ENCODE measurements at regions not wholly inside any gene's neighbourhood (a gene's known extent, or its start where the extent isn't known, plus 50 kb on each side); places are given as distances from the start of the nearest gene placed in this dataset.
A peak's percentile ranks its signal among the peaks of the same experiment; 100 is the strongest.

DNA sequence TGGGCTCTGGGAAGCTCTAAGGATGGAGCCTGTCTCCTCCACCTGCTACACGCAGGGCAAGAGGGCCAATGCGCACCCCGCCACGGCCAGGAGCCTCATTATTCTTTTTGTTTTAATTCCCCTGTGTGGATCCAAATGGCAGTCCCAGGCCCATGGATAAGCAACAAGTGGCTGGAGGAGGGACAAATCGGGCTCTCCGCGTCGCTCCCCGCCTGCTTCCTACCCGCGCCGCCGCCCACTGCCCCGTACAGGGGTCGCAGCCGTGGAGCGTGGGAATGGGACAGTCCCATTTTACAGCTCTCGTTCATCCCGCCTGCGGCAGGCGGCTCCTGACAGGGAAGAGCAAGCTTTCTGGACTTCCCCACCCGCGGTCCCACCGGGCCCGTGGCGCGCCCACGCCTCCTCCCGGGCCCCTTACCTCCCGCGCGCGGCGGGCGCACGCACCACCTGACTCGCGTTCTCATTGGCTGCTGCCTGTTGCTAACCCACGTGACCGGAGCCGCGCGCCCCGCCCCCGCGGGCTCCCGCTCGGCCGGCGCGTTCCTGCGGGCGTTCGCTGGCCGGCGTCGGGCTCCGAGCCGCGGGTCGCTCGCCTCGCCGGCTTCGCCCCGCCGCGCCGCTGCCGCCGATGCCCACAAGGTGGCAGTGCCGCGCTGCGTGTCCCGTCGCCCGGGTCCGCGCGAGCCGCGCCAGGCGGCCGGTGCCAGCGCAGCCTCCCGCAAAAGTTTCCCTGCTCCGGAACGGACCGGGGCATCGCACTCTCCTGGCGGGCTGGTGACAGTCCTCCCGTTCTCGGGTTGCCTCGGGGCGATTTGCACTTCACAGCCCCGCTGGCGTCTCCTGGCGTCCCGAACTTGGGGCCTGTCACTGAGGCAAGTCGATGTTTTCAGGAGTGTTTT, 93.3 kb downstream of the CD83 start:
- TF ChIP-seq NFIC (IDR thresholded peaks at IDR 0.05; ENCODE audit: borderline replicate concordance) (no peak), YY1 (IDR thresholded peaks at IDR 0.05; ENCODE audit: low read depth) (no peak), CHD2 (IDR thresholded peaks at IDR 0.05; ENCODE audit: low read length, partially characterized antibody) (no peak), FOSL2 (IDR thresholded peaks at IDR 0.05; ENCODE audit: borderline replicate concordance, low read depth) (no peak), EZH2phosphoT487 (IDR thresholded peaks at IDR 0.05; ENCODE audit: borderline replicate concordance, low read depth) (no peak)
- TF ChIP-seq, protein P1, sequence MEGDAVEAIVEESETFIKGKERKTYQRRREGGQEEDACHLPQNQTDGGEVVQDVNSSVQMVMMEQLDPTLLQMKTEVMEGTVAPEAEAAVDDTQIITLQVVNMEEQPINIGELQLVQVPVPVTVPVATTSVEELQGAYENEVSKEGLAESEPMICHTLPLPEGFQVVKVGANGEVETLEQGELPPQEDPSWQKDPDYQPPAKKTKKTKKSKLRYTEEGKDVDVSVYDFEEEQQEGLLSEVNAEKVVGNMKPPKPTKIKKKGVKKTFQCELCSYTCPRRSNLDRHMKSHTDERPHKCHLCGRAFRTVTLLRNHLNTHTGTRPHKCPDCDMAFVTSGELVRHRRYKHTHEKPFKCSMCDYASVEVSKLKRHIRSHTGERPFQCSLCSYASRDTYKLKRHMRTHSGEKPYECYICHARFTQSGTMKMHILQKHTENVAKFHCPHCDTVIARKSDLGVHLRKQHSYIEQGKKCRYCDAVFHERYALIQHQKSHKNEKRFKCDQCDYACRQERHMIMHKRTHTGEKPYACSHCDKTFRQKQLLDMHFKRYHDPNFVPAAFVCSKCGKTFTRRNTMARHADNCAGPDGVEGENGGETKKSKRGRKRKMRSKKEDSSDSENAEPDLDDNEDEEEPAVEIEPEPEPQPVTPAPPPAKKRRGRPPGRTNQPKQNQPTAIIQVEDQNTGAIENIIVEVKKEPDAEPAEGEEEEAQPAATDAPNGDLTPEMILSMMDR (IDR thresholded peaks at IDR 0.05), result peak; percentile 55
- TF ChIP-seq, protein P2, sequence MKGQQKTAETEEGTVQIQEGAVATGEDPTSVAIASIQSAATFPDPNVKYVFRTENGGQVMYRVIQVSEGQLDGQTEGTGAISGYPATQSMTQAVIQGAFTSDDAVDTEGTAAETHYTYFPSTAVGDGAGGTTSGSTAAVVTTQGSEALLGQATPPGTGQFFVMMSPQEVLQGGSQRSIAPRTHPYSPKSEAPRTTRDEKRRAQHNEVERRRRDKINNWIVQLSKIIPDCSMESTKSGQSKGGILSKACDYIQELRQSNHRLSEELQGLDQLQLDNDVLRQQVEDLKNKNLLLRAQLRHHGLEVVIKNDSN (IDR thresholded peaks at IDR 0.05; ENCODE audit: borderline replicate concordance, low read depth), result peak; percentile 93

Measured in SK-N-SH (cell line).